SU-DHL-6 (cell line): ENCODE measurements at regions not wholly inside any gene's neighbourhood (a gene's known extent, or its start where the extent isn't known, plus 50 kb on each side); places are given as distances from the start of the nearest gene placed in this dataset.

ENCODE experiments used
- H2AFZ ChIP-seq: fragments of 200-600 bp; sonication (generic); 2 replicates; pipeline ENCODE4 v1.6.1; 2014; ENCODE audit warnings: low read depth, mild to moderate bottlenecking, moderate library complexity, mixed read lengths, antibody characterized with exemption, low read length; ENCODE audit not compliant: severe bottlenecking
- H3F3A ChIP-seq: fragments of 200-600 bp; shearing (Covaris generic); 2 replicates; pipeline ENCODE4 v1.6.0; 2016; ENCODE audit warnings: antibody characterized with exemption, mild to moderate bottlenecking; ENCODE audit not compliant: insufficient read depth
- H3K27ac ChIP-seq: fragments of 200-600 bp; sonication (generic); 2 replicates; pipeline ENCODE4 v1.5.1; 2016; ENCODE audit warnings: low read depth, mild to moderate bottlenecking, low read length, moderate library complexity, mixed read lengths
- H3K27me3 ChIP-seq: fragments of 200-600 bp; sonication (generic), shearing (Covaris generic); 2 replicates; pipeline ENCODE4 v1.6.0; 2014; ENCODE audit warnings: mild to moderate bottlenecking, low read length
- H3K36me3 ChIP-seq: fragments of 200-600 bp; sonication (generic); 2 replicates; pipeline ENCODE4 v1.6.1; 2014; ENCODE audit warnings: mild to moderate bottlenecking, low read length, mixed read lengths
- H3K4me2 ChIP-seq: fragments of 300-600, 200-600 bp; shearing (Covaris generic), sonication (generic); 2 replicates; pipeline ENCODE4 v1.6.0; 2014; ENCODE audit warnings: low read length, low read depth, mild to moderate bottlenecking; ENCODE audit not compliant: poor library complexity, severe bottlenecking
- H3K4me3 ChIP-seq: fragments of 200-600 bp; sonication (generic); 2 replicates; pipeline ENCODE4 v1.5.1; 2014; ENCODE audit warnings: antibody characterized with exemption, low read length, mild to moderate bottlenecking, mixed read lengths; ENCODE audit not compliant: insufficient read depth, poor library complexity, severe bottlenecking
- H3K79me2 ChIP-seq: fragments of 200-600 bp; sonication (generic); 2 replicates; pipeline ENCODE4 v1.6.1; 2014; ENCODE audit warnings: mild to moderate bottlenecking, low read length, moderate library complexity; ENCODE audit not compliant: insufficient read depth
- H3K9ac ChIP-seq: fragments of 200-600 bp; sonication (generic); 2 replicates; pipeline ENCODE4 v1.7.0; 2014; ENCODE audit warnings: mild to moderate bottlenecking, low read length
- H3K9me2 ChIP-seq: fragments of 200-600 bp; sonication (generic); replicated peaks from 2 replicates; pipeline ENCODE4 v1.6.1; 2014; ENCODE audit warnings: low read length; ENCODE audit not compliant: insufficient read depth
- H3K9me3 ChIP-seq: fragments of 200-600 bp; sonication (generic); 2 replicates; pipeline ENCODE4 v1.6.1; 2014; ENCODE audit warnings: low read length, mixed read lengths; ENCODE audit not compliant: insufficient read depth
- H4K20me1 ChIP-seq: fragments of 200-600 bp; sonication (generic); 2 replicates; pipeline ENCODE4 v1.6.1; 2014; ENCODE audit warnings: low read depth, mild to moderate bottlenecking, antibody characterized with exemption, low read length, moderate library complexity, mixed read lengths
- CTCF ChIP-seq: fragments of 200-600 bp; sonication (generic); IDR thresholded peaks from one replicate; pipeline ENCODE4 v1.5.1; 2017; ENCODE audit warnings: antibody characterized with exemption, mild to moderate bottlenecking, low read length, moderate library complexity; ENCODE audit not compliant: insufficient read depth, poor library complexity, severe bottlenecking
- EZH2phosphoT487 ChIP-seq: fragments of 200-600 bp; sonication (generic), shearing (Covaris generic); conservative IDR thresholded peaks from 2 replicates; pipeline ENCODE4 v1.6.1; 2018; ENCODE audit warnings: mild to moderate bottlenecking, antibody characterized with exemption, low read length, moderate library complexity, mixed read lengths

DNA sequence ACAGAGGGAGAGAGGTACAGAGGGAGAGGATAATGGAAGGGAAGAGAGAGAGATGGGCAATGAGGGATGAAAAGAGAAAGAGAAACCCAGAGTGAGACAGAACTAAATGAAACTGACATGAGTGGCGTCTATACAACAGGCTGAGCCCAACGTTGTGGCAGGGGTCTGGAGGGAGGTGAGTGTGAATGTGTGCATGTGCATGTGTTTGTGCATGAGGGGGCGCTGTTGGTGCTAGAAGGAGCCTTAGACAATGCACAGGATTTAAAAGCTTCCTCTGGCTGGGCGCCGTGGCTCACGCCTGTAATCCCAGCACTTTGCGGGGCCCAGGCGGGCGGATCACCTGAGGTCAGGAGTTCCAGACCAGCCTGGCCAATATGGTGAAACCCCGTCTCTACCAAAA lies 454.8 kb upstream of the CDH11 start:
- Histone ChIP-seq H3K27ac (no peak overlapping the region), H3K27me3 (no peaks in the 10 kb centered on the region), H3F3A (no peaks in the 10 kb centered on the region), H2AFZ (no peak overlapping the region), H3K9ac (no peak overlapping the region), H3K9me2 (no peaks in the 10 kb centered on the region), H3K9me3 (no peaks in the 10 kb centered on the region), H3K79me2 (no peaks in the 10 kb centered on the region), H3K4me3 (no peak overlapping the region), H3K36me3 (no peaks in the 10 kb centered on the region), H4K20me1 (no peaks in the 10 kb centered on the region), H3K4me2 (no peak overlapping the region)
- TF ChIP-seq EZH2phosphoT487 (no peak), CTCF (no peak)

- Histone ChIP-seq H3K36me3 (no peaks in the 10 kb centered on the region), H3K79me2 (no peaks in the 10 kb centered on the region), H3K9me3 (no peaks in the 10 kb centered on the region), H3K4me3 (no peak overlapping the region), H3K27me3 (no peaks in the 10 kb centered on the region), H3K4me2 (no peak overlapping the region), H3K27ac (no peak overlapping the region), H2AFZ (no peak overlapping the region), H3K9ac (no peak overlapping the region), H4K20me1 (no peaks in the 10 kb centered on the region), H3F3A (no peaks in the 10 kb centered on the region), H3K9me2 (no peaks in the 10 kb centered on the region)
- TF ChIP-seq CTCF = no peak
- TF ChIP-seq EZH2phosphoT487 = no peak
These were observed 454.3 kb upstream of the CDH11 start for GRCh38 chr16:65576139-65576538.

DNA sequence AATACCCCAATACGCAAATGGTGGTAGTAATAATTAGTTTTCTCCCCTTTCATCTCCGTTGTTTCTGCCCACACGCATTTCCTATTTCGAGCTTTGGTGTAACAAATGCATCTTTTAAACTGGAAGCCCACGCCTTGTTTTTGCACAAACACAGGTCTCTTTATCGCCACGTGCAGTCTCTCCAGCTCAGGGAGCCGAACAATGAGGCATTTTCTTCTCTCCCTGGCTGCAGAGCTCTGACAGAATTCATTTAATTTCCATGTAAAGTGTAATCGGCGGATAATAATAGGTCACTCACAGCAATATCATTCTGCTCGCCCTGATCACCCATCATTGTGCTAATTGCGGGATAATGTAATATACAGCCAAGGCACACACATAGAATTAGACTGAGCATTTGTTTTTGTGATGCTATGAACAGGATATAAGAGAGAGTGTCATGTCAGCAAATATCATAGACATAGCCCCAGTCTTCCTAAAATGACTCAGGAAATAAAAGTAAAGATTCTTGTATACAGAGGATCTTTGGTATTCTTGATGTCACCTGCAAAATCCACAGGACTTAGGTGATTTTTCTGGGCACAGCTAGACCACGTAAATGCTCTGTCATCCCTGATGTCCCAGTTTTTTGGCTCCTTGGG lies 452.6 kb upstream of the CDH11 start:
- Histone ChIP-seq H3K4me2 (no peak overlapping the region), H4K20me1 (no peaks in the 10 kb centered on the region), H3F3A (no peaks in the 10 kb centered on the region), H2AFZ (no peak overlapping the region), H3K4me3 (no peak overlapping the region), H3K9me2 (no peaks in the 10 kb centered on the region), H3K9ac (no peak overlapping the region), H3K79me2 (no peaks in the 10 kb centered on the region), H3K9me3 (no peaks in the 10 kb centered on the region), H3K36me3 (no peaks in the 10 kb centered on the region), H3K27ac (no peak overlapping the region), H3K27me3 (no peaks in the 10 kb centered on the region)
- TF ChIP-seq CTCF (no peak), EZH2phosphoT487 (no peak)
